WTC11 (cell line): ENCODE measurements at regions not wholly inside any gene's neighbourhood (a gene's known extent, or its start where the extent isn't known, plus 50 kb on each side); places are given as distances from the start of the nearest gene placed in this dataset.

Source experiments
- ATF6 ChIP-seq: sonication (generic); formaldehyde crosslinking; IDR thresholded peaks from 2 replicates; pipeline ENCODE4 v1.8.1; 2023; ENCODE audit warnings: mild to moderate bottlenecking, missing genetic modification reagents
- E2F1 ChIP-seq: sonication (generic); formaldehyde crosslinking; IDR thresholded peaks from 2 replicates; pipeline ENCODE4 v1.8.0; 2022; ENCODE audit warnings: mild to moderate bottlenecking, missing genetic modification reagents
- FOXJ3 ChIP-seq: sonication (generic); formaldehyde crosslinking; IDR thresholded peaks from 2 replicates; pipeline ENCODE4 v1.9.0; 2021; ENCODE audit warnings: missing genetic modification reagents, mild to moderate bottlenecking, borderline replicate concordance
- FOXP4 ChIP-seq: sonication (generic); formaldehyde crosslinking; IDR thresholded peaks from 2 replicates; pipeline ENCODE4 v1.8.0; 2022; ENCODE audit warnings: mild to moderate bottlenecking, missing genetic modification reagents
- GRHL2 ChIP-seq: fragments of 250-450 bp; sonication (Bioruptor Pico); IDR thresholded peaks from 2 replicates; pipeline ENCODE4 v1.8.0; 2022; ENCODE audit warnings: mild to moderate bottlenecking, moderate library complexity; ENCODE audit not compliant: insufficient replicate concordance, severe bottlenecking
- MAX ChIP-seq: sonication (generic); formaldehyde crosslinking; IDR thresholded peaks from 2 replicates; pipeline ENCODE4 v1.8.0; 2022; ENCODE audit warnings: mild to moderate bottlenecking, missing genetic modification reagents
- TF ChIP-seq, protein P1 (sequence below): sonication (generic); formaldehyde crosslinking; IDR thresholded peaks from 2 replicates; pipeline ENCODE4 v1.8.1; 2023; ENCODE audit warnings: mild to moderate bottlenecking, missing genetic modification reagents, moderate library complexity
- TF ChIP-seq, protein P2 (sequence below): sonication (generic); formaldehyde crosslinking; IDR thresholded peaks from 2 replicates; pipeline ENCODE4 v1.8.0; 2022; ENCODE audit warnings: missing genetic modification reagents
- TF ChIP-seq, protein P3 (sequence below): fragments of 200-600 bp; IDR thresholded peaks from 2 replicates; pipeline ENCODE4 v1.8.0; 2022; ENCODE audit warnings: antibody characterized with exemption
- TF ChIP-seq, protein P4 (sequence below): sonication (generic); formaldehyde crosslinking; IDR thresholded peaks from 2 replicates; pipeline ENCODE4 v1.8.0; 2023; ENCODE audit warnings: missing genetic modification reagents
- TF ChIP-seq, protein P5 (sequence below): sonication (generic); formaldehyde crosslinking; IDR thresholded peaks from 2 replicates; pipeline ENCODE4 v1.8.1; 2022; ENCODE audit warnings: mild to moderate bottlenecking, moderate library complexity, missing genetic modification reagents

DNA sequence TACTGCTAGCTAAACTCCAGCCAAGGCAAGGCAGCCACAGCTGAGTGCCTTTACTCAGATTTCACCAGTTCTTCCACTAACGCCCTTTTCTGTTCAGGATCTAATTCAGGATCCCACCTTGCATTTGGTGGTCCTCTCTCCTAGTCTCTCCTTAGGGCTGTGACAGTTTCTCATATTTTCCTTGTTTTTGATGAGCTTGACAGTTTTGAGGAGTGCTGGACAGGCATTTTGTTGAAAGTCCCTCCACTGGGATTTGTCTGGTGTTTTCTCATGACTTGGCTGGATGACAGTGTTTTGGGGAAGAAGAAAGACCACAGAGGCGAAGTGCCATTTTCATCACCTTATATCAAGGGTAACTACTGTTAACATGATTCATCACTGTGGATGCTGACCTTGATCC lies 162.3 kb upstream of the TSC22D1 start:
- TF ChIP-seq E2F1 (CRISPR knock-in tag) (no peak), MAX (no peak), FOXJ3 (CRISPR knock-in tag) (no peak), ATF6 (CRISPR knock-in tag) (no peak), FOXP4 (no peak), GRHL2 (CRISPR knock-in tag) (no peak)
- TF ChIP-seq, protein P1, sequence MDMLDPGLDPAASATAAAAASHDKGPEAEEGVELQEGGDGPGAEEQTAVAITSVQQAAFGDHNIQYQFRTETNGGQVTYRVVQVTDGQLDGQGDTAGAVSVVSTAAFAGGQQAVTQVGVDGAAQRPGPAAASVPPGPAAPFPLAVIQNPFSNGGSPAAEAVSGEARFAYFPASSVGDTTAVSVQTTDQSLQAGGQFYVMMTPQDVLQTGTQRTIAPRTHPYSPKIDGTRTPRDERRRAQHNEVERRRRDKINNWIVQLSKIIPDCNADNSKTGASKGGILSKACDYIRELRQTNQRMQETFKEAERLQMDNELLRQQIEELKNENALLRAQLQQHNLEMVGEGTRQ = no peak
- TF ChIP-seq, protein P2, sequence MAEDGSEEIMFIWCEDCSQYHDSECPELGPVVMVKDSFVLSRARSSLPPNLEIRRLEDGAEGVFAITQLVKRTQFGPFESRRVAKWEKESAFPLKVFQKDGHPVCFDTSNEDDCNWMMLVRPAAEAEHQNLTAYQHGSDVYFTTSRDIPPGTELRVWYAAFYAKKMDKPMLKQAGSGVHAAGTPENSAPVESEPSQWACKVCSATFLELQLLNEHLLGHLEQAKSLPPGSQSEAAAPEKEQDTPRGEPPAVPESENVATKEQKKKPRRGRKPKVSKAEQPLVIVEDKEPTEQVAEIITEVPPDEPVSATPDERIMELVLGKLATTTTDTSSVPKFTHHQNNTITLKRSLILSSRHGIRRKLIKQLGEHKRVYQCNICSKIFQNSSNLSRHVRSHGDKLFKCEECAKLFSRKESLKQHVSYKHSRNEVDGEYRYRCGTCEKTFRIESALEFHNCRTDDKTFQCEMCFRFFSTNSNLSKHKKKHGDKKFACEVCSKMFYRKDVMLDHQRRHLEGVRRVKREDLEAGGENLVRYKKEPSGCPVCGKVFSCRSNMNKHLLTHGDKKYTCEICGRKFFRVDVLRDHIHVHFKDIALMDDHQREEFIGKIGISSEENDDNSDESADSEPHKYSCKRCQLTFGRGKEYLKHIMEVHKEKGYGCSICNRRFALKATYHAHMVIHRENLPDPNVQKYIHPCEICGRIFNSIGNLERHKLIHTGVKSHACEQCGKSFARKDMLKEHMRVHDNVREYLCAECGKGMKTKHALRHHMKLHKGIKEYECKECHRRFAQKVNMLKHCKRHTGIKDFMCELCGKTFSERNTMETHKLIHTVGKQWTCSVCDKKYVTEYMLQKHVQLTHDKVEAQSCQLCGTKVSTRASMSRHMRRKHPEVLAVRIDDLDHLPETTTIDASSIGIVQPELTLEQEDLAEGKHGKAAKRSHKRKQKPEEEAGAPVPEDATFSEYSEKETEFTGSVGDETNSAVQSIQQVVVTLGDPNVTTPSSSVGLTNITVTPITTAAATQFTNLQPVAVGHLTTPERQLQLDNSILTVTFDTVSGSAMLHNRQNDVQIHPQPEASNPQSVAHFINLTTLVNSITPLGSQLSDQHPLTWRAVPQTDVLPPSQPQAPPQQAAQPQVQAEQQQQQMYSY (CRISPR knock-in tag) = no peak
- TF ChIP-seq, protein P3, sequence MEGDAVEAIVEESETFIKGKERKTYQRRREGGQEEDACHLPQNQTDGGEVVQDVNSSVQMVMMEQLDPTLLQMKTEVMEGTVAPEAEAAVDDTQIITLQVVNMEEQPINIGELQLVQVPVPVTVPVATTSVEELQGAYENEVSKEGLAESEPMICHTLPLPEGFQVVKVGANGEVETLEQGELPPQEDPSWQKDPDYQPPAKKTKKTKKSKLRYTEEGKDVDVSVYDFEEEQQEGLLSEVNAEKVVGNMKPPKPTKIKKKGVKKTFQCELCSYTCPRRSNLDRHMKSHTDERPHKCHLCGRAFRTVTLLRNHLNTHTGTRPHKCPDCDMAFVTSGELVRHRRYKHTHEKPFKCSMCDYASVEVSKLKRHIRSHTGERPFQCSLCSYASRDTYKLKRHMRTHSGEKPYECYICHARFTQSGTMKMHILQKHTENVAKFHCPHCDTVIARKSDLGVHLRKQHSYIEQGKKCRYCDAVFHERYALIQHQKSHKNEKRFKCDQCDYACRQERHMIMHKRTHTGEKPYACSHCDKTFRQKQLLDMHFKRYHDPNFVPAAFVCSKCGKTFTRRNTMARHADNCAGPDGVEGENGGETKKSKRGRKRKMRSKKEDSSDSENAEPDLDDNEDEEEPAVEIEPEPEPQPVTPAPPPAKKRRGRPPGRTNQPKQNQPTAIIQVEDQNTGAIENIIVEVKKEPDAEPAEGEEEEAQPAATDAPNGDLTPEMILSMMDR = no peak
- TF ChIP-seq, protein P4, sequence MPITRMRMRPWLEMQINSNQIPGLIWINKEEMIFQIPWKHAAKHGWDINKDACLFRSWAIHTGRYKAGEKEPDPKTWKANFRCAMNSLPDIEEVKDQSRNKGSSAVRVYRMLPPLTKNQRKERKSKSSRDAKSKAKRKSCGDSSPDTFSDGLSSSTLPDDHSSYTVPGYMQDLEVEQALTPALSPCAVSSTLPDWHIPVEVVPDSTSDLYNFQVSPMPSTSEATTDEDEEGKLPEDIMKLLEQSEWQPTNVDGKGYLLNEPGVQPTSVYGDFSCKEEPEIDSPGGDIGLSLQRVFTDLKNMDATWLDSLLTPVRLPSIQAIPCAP (CRISPR knock-in tag) = no peak
- TF ChIP-seq, protein P5, sequence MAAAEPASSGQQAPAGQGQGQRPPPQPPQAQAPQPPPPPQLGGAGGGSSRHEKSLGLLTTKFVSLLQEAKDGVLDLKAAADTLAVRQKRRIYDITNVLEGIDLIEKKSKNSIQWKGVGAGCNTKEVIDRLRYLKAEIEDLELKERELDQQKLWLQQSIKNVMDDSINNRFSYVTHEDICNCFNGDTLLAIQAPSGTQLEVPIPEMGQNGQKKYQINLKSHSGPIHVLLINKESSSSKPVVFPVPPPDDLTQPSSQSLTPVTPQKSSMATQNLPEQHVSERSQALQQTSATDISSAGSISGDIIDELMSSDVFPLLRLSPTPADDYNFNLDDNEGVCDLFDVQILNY = no peak
